ENCODE measurements at regions not wholly inside any gene's neighbourhood (a gene's known extent, or its start where the extent isn't known, plus 50 kb on each side); places are given as distances from the start of the nearest gene placed in this dataset.

DNA sequence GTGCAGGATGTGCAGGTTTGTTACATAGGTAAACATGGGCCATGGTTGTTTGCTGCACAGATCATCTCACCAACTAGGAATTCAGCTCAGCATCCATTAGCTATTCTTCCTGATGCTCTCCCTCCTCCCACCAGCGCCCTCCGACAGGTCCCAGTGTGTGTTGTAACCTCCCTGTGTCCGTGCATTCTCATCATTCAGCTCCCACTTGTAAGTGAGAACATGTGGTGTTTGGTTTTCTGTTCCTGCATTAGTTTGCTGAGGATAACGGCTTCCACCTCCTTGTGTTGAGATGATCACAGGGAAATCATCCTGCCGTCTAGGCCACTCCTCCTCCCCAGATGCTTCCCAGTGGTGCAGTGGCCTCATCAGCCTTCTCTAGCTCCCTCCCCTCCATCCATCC, 261.6 kb upstream of the GALNT17 start:
- TF ChIP-seq POLR2AphosphoS5 (IDR thresholded peaks at IDR 0.05) (no peak), EP300 (IDR thresholded peaks at IDR 0.05) (no peak), POLR2A (IDR thresholded peaks at IDR 0.05; ENCODE audit: low read depth) (no peak)
- TF ChIP-seq, protein P1, sequence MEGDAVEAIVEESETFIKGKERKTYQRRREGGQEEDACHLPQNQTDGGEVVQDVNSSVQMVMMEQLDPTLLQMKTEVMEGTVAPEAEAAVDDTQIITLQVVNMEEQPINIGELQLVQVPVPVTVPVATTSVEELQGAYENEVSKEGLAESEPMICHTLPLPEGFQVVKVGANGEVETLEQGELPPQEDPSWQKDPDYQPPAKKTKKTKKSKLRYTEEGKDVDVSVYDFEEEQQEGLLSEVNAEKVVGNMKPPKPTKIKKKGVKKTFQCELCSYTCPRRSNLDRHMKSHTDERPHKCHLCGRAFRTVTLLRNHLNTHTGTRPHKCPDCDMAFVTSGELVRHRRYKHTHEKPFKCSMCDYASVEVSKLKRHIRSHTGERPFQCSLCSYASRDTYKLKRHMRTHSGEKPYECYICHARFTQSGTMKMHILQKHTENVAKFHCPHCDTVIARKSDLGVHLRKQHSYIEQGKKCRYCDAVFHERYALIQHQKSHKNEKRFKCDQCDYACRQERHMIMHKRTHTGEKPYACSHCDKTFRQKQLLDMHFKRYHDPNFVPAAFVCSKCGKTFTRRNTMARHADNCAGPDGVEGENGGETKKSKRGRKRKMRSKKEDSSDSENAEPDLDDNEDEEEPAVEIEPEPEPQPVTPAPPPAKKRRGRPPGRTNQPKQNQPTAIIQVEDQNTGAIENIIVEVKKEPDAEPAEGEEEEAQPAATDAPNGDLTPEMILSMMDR (IDR thresholded peaks at IDR 0.05) = no peak
